B cell (primary cell): ENCODE measurements at regions not wholly inside any gene's neighbourhood (a gene's known extent, or its start where the extent isn't known, plus 50 kb on each side); places are given as distances from the start of the nearest gene placed in this dataset.

Source experiments
- CTCF ChIP-seq: fragments of 200-600 bp; IDR thresholded peaks from one replicate; pipeline ENCODE4 v1.8.0; 2022; ENCODE audit warnings: antibody characterized with exemption, mild to moderate bottlenecking
- EZH2 ChIP-seq: IDR thresholded peaks from 2 replicates; pipeline ENCODE4 v1.6.1; 2012; ENCODE audit warnings: borderline replicate concordance, low read depth, mild to moderate bottlenecking, moderate library complexity, low read length; ENCODE audit not compliant: insufficient read depth, poor library complexity, severe bottlenecking

DNA sequence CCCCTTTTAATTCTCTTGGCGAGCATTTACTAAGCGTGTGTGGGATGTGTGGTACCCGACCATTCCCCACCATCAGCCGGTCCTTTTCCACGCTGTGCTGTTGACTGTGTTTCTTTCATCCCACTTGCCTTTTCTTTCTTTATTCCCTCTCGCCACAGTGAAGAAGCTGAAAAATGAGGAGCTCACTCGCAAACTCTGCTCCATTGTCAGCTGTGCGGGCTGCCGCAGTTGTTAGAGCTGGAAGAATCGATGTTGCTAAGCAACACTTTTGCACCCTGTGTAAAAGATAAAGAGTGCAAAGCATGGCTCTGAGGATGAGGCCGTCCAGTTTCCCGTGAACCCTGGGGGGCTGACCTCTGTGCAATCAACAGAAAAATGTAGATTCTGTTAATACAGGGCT, 203.1 kb upstream of the NEBL start:
- TF ChIP-seq CTCF (no peak), EZH2 (no peak)
